GM18870 (cell line): ENCODE measurements at regions not wholly inside any gene's neighbourhood (a gene's known extent, or its start where the extent isn't known, plus 50 kb on each side); places are given as distances from the start of the nearest gene placed in this dataset.
A peak's percentile ranks its signal among the peaks of the same experiment; 100 is the strongest.
"Not testable (repeated sequence)": the region's sequence is repeated elsewhere in the genome, so short reads cannot be mapped to it uniquely, and the experiment has no call there.

ENCODE experiments used
- ATAC-seq: cut with Tn5 transposase; IDR thresholded peaks from one replicate; pipeline ENCODE4 v1.9.1; 2021; ENCODE audit warnings: moderate library complexity; ENCODE audit not compliant: unreplicated experiment

GRCh38 chr7:87007038-87007437 is 52.4 kb downstream of the ELAPOR2 start:
- ATAC-seq, result peak; percentile 53

GRCh38 chr7:87004956-87005355 is 54.5 kb downstream of the ELAPOR2 start:
- ATAC-seq, result no peak

GRCh38 chr7:87003872-87004798 is 55.3 kb downstream of the ELAPOR2 start:
- ATAC-seq, result peak; percentile 83

- ATAC-seq, result no peak
These were observed 58.2 kb downstream of the ELAPOR2 start for GRCh38 chr7:87001214-87001613.

GRCh38 chr7:87000344-87000743 is 59.1 kb downstream of the ELAPOR2 start:
- ATAC-seq, result no peak

- no peak for ATAC-seq
These were observed 59.7 kb downstream of the ELAPOR2 start for GRCh38 chr7:86999750-87000149.

GRCh38 chr7:86995814-86996213 is 63.6 kb downstream of the ELAPOR2 start:
- ATAC-seq, result no peak

GRCh38 chr7:86995052-86995725 is 64.3 kb downstream of the ELAPOR2 start:
- no peak for ATAC-seq

GRCh38 chr7:86991771-86992191 is 67.7 kb downstream of the ELAPOR2 start:
- peak; percentile 11 for ATAC-seq

GRCh38 chr7:86991093-86991769 is 68.2 kb downstream of the ELAPOR2 start:
- ATAC-seq, result peak; percentile 88

GRCh38 chr7:86989407-86989806 is 70.0 kb downstream of the ELAPOR2 start:
- no peak for ATAC-seq

- not testable (repeated sequence) for ATAC-seq
These were observed 71.6 kb downstream of the ELAPOR2 start for GRCh38 chr7:86987834-86988233.

GRCh38 chr7:86987358-86987757 is 72.1 kb downstream of the ELAPOR2 start:
- ATAC-seq, result not testable (repeated sequence)

GRCh38 chr7:86985342-86985741 is 74.1 kb downstream of the ELAPOR2 start:
- not testable (repeated sequence) for ATAC-seq

- ATAC-seq, result not testable (repeated sequence)
These were observed 75.8 kb downstream of the ELAPOR2 start for GRCh38 chr7:86983654-86984053.

- ATAC-seq, result not testable (repeated sequence)
These were observed 77.5 kb downstream of the ELAPOR2 start for GRCh38 chr7:86981937-86982336.

GRCh38 chr7:86981127-86981526 is 78.3 kb downstream of the ELAPOR2 start:
- ATAC-seq, result no peak

- ATAC-seq, result no peak
These were observed 79.2 kb downstream of the ELAPOR2 start for GRCh38 chr7:86980223-86980622.

GRCh38 chr7:86978808-86979506 is 80.5 kb downstream of the ELAPOR2 start:
- peak; percentile 93 for ATAC-seq

GRCh38 chr7:86976958-86977357 is 82.5 kb downstream of the ELAPOR2 start:
- ATAC-seq, result no peak

- ATAC-seq, result no peak
These were observed 83.5 kb downstream of the ELAPOR2 start for GRCh38 chr7:86975914-86976313.
